Vagina (tissue), 2 donors: ENCODE measurements at regions not wholly inside any gene's neighbourhood (a gene's known extent, or its start where the extent isn't known, plus 50 kb on each side); places are given as distances from the start of the nearest gene placed in this dataset.

ENCODE experiments used
- DNase-seq, 2 donors: peaks; one replicate each; pipeline ENCODE4 v3.0.0-alpha.2; 2017; ENCODE audit errors: extremely low spot score in 2 of 2
- H3K27ac ChIP-seq: fragments of 200-600 bp; sonication (generic); one replicate; pipeline ENCODE4 v1.5.1; 2019
- H3K27me3 ChIP-seq: fragments of 200-600 bp; sonication (generic); one replicate; pipeline ENCODE4 v1.5.1; 2019
- H3K36me3 ChIP-seq, 2 donors: fragments of 200-600 bp; sonication (generic); one replicate each; pipeline ENCODE4 v1.5.1; 2017 to 2019
- H3K4me1 ChIP-seq: fragments of 200-600 bp; sonication (generic); one replicate; pipeline ENCODE4 v1.5.1; 2019
- H3K4me3 ChIP-seq, 2 donors: fragments of 200-600 bp; sonication (generic); 1 replicate in 1 of 2; 2 replicates in 1 of 2; pipeline ENCODE4 v1.5.1; 2016 to 2019
- H3K9me3 ChIP-seq: fragments of 200-600 bp; sonication (generic); one replicate; pipeline ENCODE4 v1.5.1; 2019
- POLR2A ChIP-seq, 2 donors: fragments of 450-650 bp; IDR thresholded peaks; one replicate each; pipeline ENCODE4 v1.6.1; 2017; ENCODE audit warnings: antibody characterized with exemption in 2 of 2, mild to moderate bottlenecking in 2 of 2, moderate library complexity in 2 of 2
- POLR2AphosphoS5 ChIP-seq, 2 donors: sonication (generic); formaldehyde crosslinking; IDR thresholded peaks; one replicate each; pipeline ENCODE4 v1.9.0; 2017; ENCODE audit warnings: antibody characterized with exemption in 2 of 2, mild to moderate bottlenecking in 2 of 2, low read depth in 1 of 2; ENCODE audit not compliant: insufficient read depth in 1 of 2
- intact Hi-C: fragments of 100-400 bp; cut with DNase I; formaldehyde crosslinking; loops from one replicate; pipeline ENCODE4 v1.15.1; 2023
- TF ChIP-seq, protein P1 (sequence below), 3 experiments: fragments of 450-650 bp in 2 of 3; fragments of 200-600 bp in 1 of 3; sonication (generic) in 1 of 3; IDR thresholded peaks; one replicate each; pipeline ENCODE4 v1.5.1; 2017 to 2019; ENCODE audit warnings: antibody characterized with exemption in 3 of 3, mild to moderate bottlenecking in 2 of 3, moderate library complexity in 2 of 3

DNA sequence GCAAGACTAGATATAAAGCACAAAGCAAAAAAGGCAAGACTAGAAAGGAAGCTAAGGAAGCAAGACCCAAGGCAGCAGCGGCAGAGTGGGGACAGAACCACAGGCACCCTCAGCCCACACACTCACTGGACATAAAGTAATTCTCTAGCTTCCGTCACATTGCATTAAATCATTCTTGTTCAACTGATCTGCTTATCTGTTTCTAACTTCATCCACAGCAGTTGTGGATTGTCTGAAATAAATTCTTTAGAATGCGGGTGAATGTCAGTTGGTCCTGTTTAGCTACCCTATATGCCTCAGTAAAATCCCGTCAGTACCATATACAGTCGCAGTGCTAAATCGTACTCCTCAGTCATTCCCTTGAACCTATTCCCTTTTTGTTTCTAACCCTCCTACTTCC lies 183.2 kb upstream of the SLC39A10 start:
- H3K27me3 ChIP-seq, result no peaks in the 10 kb centered on the region
- H3K36me3 ChIP-seq, result no peaks in the 10 kb centered on the region
- TF ChIP-seq, protein P1, sequence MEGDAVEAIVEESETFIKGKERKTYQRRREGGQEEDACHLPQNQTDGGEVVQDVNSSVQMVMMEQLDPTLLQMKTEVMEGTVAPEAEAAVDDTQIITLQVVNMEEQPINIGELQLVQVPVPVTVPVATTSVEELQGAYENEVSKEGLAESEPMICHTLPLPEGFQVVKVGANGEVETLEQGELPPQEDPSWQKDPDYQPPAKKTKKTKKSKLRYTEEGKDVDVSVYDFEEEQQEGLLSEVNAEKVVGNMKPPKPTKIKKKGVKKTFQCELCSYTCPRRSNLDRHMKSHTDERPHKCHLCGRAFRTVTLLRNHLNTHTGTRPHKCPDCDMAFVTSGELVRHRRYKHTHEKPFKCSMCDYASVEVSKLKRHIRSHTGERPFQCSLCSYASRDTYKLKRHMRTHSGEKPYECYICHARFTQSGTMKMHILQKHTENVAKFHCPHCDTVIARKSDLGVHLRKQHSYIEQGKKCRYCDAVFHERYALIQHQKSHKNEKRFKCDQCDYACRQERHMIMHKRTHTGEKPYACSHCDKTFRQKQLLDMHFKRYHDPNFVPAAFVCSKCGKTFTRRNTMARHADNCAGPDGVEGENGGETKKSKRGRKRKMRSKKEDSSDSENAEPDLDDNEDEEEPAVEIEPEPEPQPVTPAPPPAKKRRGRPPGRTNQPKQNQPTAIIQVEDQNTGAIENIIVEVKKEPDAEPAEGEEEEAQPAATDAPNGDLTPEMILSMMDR (IDR thresholded peaks at IDR 0.05), result no peak
- no peak overlapping the region for H3K4me3 ChIP-seq
- H3K9me3 ChIP-seq, result no peaks in the 10 kb centered on the region
- no peak for DNase-seq
- H3K4me1 ChIP-seq, result no peaks in the 10 kb centered on the region
- intact Hi-C loops, result no loop called here
- no peak overlapping the region for H3K27ac ChIP-seq

DNA sequence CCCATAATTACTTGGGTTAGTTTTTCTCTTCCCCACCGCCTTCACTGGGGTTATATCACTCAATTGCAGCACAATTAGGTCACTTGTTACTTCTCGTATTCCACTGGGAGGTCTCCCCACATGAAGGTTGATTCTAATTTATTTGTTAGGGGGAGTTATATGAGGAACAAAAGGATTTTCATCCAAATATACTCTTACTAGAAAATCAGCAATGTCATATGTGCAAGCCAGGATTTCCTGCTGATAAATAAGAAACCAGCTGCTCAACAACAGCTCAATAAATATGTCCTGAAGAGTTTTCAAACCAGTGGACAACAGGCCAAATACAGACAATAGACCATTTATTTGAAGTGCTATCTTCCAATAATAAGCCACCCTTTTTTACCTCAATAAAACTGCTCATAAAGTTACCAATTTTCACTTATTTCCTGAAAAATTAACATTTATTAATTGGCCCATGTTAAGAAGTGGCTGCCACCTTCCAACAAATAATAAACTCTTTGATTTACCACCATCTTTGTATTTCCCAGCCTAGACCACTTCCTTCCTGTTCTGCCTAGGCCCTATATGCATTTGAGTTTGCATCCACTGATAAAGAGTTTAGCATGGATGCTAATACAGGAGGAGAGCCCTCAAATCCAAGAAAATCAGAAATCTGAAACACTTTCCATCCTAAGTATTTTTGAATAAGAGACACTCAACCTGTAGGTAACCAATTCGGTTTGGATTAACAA lies 184.4 kb upstream of the SLC39A10 start:
- Histone ChIP-seq H3K4me1 (no peaks in the 10 kb centered on the region), H3K27me3 (no peaks in the 10 kb centered on the region), H3K27ac (no peak overlapping the region), H3K9me3 (no peaks in the 10 kb centered on the region), H3K36me3 (no peaks in the 10 kb centered on the region), H3K4me3 (no peak overlapping the region)
- no peak for DNase-seq
- TF ChIP-seq, protein P1 (IDR thresholded peaks at IDR 0.05), result no peak
- TF ChIP-seq POLR2AphosphoS5 (IDR thresholded peaks at IDR 0.05; ENCODE audit: insufficient read depth in 1 of 2, low read depth in 1 of 2) (no peak), POLR2A (IDR thresholded peaks at IDR 0.05) (no peak)
- intact Hi-C loops, result no loop called here

DNA sequence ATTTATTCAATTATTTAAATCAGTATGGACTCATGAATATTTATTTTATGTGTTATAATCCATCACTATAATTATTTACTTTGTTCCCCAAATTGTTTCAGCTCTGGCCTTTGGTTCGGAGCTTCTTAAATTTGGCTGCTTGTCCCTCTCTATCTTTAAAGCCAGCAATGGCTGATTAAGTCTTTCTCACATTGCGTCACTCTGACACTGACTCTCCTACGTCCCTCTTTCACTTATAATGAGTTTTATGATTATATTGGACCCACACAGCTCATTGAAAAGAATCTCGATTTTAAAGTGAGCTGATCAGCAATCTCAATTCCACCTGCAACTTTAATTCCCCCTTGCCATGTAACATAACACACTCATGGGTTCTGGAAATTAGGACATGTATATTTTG lies 185.2 kb upstream of the SLC39A10 start:
- intact Hi-C loops, result no loop called here
- TF ChIP-seq POLR2AphosphoS5 (IDR thresholded peaks at IDR 0.05; ENCODE audit: insufficient read depth in 1 of 2, low read depth in 1 of 2) (no peak), POLR2A (IDR thresholded peaks at IDR 0.05) (no peak)
- TF ChIP-seq, protein P1 (IDR thresholded peaks at IDR 0.05), result no peak
- Histone ChIP-seq H3K27ac (no peak overlapping the region), H3K4me1 (no peaks in the 10 kb centered on the region), H3K27me3 (no peaks in the 10 kb centered on the region), H3K36me3 (no peaks in the 10 kb centered on the region), H3K9me3 (no peaks in the 10 kb centered on the region), H3K4me3 (no peak overlapping the region)
- no peak for DNase-seq

DNA sequence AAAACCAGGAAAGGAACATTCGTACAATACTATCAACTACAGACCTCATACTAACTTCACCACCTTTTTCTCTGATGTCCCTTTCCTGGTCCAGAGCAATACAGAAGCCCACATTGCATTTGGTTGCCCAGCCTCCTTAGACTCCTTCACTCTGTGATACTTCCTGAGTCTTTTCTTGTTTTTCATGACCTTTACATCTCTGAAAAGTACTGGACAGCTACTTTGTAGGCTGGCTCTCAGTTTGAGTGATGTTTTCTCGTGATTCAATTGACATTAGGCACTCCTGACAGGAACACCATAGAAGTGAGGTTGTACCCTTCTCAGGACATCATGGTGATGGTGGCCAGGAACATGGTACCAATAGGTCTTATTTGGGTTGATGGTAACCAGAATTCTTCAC lies 185.9 kb upstream of the SLC39A10 start:
- H3K27ac ChIP-seq, result no peak overlapping the region
- intact Hi-C loops, result no loop called here
- DNase-seq, result no peak
- H3K9me3 ChIP-seq, result no peaks in the 10 kb centered on the region
- TF ChIP-seq, protein P1 (IDR thresholded peaks at IDR 0.05), result no peak
- TF ChIP-seq POLR2A (IDR thresholded peaks at IDR 0.05) (no peak), POLR2AphosphoS5 (IDR thresholded peaks at IDR 0.05; ENCODE audit: insufficient read depth in 1 of 2, low read depth in 1 of 2) (no peak)
- H3K36me3 ChIP-seq, result no peaks in the 10 kb centered on the region
- H3K4me1 ChIP-seq, result no peaks in the 10 kb centered on the region
- H3K4me3 ChIP-seq, result no peak overlapping the region
- no peaks in the 10 kb centered on the region for H3K27me3 ChIP-seq

DNA sequence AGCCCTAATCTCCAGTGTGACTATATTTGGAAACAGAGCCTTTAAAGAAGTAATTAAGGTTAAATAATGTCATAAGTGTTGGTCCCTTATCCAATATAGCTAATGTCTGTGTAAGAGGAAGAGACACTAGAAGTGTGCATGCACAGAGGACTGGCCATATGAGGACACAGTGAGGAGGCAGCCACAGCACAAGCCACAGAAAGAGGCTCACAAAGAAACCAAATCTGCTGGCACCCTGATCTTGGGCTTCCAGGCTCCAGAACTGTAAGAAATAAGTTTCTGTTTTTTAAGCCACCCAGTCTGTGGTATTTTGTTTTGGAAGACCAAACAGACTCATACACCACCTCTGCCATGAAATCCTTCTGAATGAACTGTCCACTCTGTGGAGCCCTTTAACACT lies 186.4 kb upstream of the SLC39A10 start:
- H3K36me3 ChIP-seq, result no peaks in the 10 kb centered on the region
- TF ChIP-seq POLR2AphosphoS5 (IDR thresholded peaks at IDR 0.05; ENCODE audit: insufficient read depth in 1 of 2, low read depth in 1 of 2) (no peak), POLR2A (IDR thresholded peaks at IDR 0.05) (no peak)
- TF ChIP-seq, protein P1 (IDR thresholded peaks at IDR 0.05), result no peak
- no peak overlapping the region for H3K27ac ChIP-seq
- H3K9me3 ChIP-seq, result no peaks in the 10 kb centered on the region
- H3K4me1 ChIP-seq, result no peaks in the 10 kb centered on the region
- no peak for DNase-seq
- intact Hi-C loops, result no loop called here
- H3K27me3 ChIP-seq, result no peaks in the 10 kb centered on the region
- H3K4me3 ChIP-seq, result no peak overlapping the region
